Kidney (tissue), 13 donors: ENCODE measurements at regions not wholly inside any gene's neighbourhood (a gene's known extent, or its start where the extent isn't known, plus 50 kb on each side); places are given as distances from the start of the nearest gene placed in this dataset.

Experiments used
- DNase-seq, 5 donors: peaks; one replicate each; pipeline ENCODE4 v3.0.0-alpha.2; 2013 to 2020
- FAIRE-seq: peaks from 2 replicates; lab custom pipeline; 2012; peaks lifted over from hg19 to GRCh38; lab: Jason Lieb, UNC
- H3K27ac ChIP-seq, 2 donors: one replicate each; pipeline ENCODE4 v1.7.0; 2013; ENCODE audit warnings: low read depth in 2 of 2, low read length in 2 of 2, inconsistent platforms in 1 of 2
- H3K27me3 ChIP-seq: one replicate; pipeline ENCODE4 v1.7.1; 2013; ENCODE audit warnings: low read length, inconsistent platforms; ENCODE audit not compliant: control insufficient read depth, insufficient read depth
- H3K36me3 ChIP-seq, 3 donors: one replicate each; pipeline versions ENCODE4 v1.7.0 to v1.7.1; 2013; ENCODE audit warnings: low read length in 3 of 3, control low read depth in 1 of 3, inconsistent platforms in 1 of 3; ENCODE audit not compliant: insufficient read depth in 3 of 3, control insufficient read depth in 2 of 3
- H3K4me1 ChIP-seq, 3 donors: one replicate each; pipeline versions ENCODE4 v1.7.0 to v1.7.1; 2013; ENCODE audit warnings: low read length in 3 of 3, inconsistent platforms in 1 of 3, low read depth in 1 of 3; ENCODE audit not compliant: control insufficient read depth in 2 of 3, insufficient read depth in 2 of 3
- H3K4me3 ChIP-seq, 3 donors: one replicate each; pipeline versions ENCODE4 v1.7.0 to v1.8.1; 2013; ENCODE audit warnings: low read length in 3 of 3, control low read depth in 1 of 3, inconsistent platforms in 1 of 3
- H3K9ac ChIP-seq, 3 donors: one replicate each; pipeline versions ENCODE4 v1.7.0 to v1.7.1; 2013; ENCODE audit warnings: low read length in 3 of 3, control low read depth in 1 of 3, inconsistent platforms in 1 of 3
- H3K9me3 ChIP-seq, 3 donors: one replicate each; pipeline versions ENCODE4 v1.7.0 to v1.7.1; 2013; ENCODE audit warnings: low read length in 3 of 3, control low read depth in 1 of 3, inconsistent platforms in 1 of 3; ENCODE audit not compliant: control insufficient read depth in 2 of 3, insufficient read depth in 1 of 3
- intact Hi-C: fragments of 100-400 bp; cut with DNase I; formaldehyde crosslinking; loops from one replicate; pipeline ENCODE4 v1.11.1; 2022
- TF ChIP-seq, protein P1 (sequence below): IDR thresholded peaks from 3 replicates; pipeline ENCODE4 v1.5.1; 2012; ENCODE audit warnings: mild to moderate bottlenecking, moderate library complexity, borderline replicate concordance; ENCODE audit not compliant: insufficient read depth; ENCODE audit errors: extremely low read depth
- donor health status: control.
- donor health status: control.
- donor health status: control.
- donor health status: control.
- donor health status: control.
- donor health status: DM: yes; HTN: yes; CAD: no.
- donor health status: Normal renal cell carcinoma (clear cell type).

DNA sequence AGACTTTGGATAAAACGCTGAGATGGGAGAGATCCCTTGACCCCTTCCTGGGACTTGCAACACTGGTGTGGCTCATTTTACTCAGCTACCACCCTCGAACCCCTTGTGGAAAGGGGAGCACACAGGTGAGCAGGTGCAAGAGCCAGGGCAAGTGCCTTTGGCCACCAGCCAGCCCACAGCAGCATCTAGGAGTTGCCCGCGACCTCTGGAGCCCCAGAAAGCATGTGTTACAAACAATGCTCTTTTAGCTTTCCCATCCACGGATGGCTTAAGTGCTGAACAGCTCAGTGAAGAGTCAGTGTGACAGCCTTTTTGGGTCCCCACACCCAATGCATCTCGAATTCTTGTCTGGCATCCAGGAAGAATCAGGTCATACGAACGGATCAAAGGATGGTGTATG, 197.8 kb downstream of the MEMO1 start:
- DNase-seq (no peak), FAIRE-seq (no peak)
- no peak overlapping the region for H3K9ac ChIP-seq
- TF ChIP-seq, protein P1, sequence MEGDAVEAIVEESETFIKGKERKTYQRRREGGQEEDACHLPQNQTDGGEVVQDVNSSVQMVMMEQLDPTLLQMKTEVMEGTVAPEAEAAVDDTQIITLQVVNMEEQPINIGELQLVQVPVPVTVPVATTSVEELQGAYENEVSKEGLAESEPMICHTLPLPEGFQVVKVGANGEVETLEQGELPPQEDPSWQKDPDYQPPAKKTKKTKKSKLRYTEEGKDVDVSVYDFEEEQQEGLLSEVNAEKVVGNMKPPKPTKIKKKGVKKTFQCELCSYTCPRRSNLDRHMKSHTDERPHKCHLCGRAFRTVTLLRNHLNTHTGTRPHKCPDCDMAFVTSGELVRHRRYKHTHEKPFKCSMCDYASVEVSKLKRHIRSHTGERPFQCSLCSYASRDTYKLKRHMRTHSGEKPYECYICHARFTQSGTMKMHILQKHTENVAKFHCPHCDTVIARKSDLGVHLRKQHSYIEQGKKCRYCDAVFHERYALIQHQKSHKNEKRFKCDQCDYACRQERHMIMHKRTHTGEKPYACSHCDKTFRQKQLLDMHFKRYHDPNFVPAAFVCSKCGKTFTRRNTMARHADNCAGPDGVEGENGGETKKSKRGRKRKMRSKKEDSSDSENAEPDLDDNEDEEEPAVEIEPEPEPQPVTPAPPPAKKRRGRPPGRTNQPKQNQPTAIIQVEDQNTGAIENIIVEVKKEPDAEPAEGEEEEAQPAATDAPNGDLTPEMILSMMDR = no peak
- no peaks in the 10 kb centered on the region for H3K4me1 ChIP-seq
- H3K4me3 ChIP-seq = no peak overlapping the region
- no peaks in the 10 kb centered on the region for H3K36me3 ChIP-seq
- H3K27ac ChIP-seq = no peak overlapping the region
- intact Hi-C loops = no loop called here
- no peaks in the 10 kb centered on the region for H3K9me3 ChIP-seq
- no peaks in the 10 kb centered on the region for H3K27me3 ChIP-seq

DNA sequence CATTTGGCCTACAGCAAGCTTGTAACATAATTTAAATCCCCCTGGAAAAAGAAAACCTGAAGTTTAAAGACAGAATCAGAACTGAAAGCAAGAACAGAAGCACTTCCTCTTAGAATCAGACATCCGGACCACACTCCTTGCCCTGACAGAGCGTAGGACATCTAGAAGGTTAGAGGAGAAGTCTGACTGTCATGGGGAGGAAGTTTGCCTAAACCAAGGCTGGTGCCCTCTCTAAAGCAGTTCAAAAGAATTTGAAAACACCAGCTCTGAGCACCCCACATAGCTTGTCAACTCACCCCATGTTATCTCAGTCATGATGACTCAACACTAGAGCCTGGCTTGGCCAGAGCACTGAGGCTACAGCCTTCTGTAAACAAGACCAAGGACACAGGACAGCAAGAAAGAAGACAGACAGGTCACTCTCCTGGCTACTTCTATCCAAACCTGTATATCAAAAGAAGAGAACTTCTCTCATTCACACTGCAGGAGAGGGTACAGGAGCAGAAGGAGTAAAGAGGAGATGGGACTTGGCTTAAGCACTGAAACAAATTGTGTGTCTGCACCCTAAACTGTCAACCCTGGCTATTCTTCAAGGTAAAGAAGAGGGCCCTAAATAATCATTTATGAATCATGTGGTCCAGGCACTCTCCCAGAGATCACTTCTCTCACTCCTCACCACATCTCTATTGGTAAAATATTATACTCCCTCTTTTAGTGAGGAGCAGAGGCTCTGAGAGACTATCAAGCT, 198.6 kb downstream of the MEMO1 start:
- H3K27ac ChIP-seq = no peak overlapping the region
- no peak overlapping the region for H3K9ac ChIP-seq
- FAIRE-seq = no peak
- no peak overlapping the region for H3K4me3 ChIP-seq
- DNase-seq = no peak
- H3K9me3 ChIP-seq = no peaks in the 10 kb centered on the region
- TF ChIP-seq, protein P1 = no peak
- H3K27me3 ChIP-seq = no peaks in the 10 kb centered on the region
- H3K4me1 ChIP-seq = no peaks in the 10 kb centered on the region
- intact Hi-C loops = no loop called here
- H3K36me3 ChIP-seq = no peaks in the 10 kb centered on the region

DNA sequence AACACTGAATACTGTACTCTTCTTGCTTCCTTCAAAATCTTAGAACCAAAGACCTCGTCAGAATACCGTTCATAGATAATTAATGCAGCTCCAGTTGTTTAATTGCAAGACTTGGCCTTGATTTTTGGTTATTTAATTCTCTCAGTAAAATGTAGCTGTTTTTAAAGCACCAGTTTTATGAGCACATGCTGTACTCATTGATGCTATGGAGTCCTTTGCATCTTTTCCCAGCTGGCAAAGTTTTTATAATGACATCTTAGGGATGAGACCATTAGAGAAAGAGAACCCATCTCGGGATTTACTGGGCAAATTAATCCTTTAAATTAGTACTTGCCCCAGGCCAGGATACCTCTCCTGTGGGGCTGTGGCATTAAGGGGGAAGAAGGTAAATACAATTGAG, 199.3 kb downstream of the MEMO1 start:
- Histone ChIP-seq H3K36me3 (no peaks in the 10 kb centered on the region), H3K9me3 (no peaks in the 10 kb centered on the region), H3K27ac (no peak overlapping the region), H3K4me1 (no peaks in the 10 kb centered on the region), H3K4me3 (no peak overlapping the region), H3K27me3 (no peaks in the 10 kb centered on the region), H3K9ac (no peak overlapping the region)
- intact Hi-C loops = no loop called here
- FAIRE-seq (no peak), DNase-seq (no peak)
- TF ChIP-seq, protein P1 = no peak
